Adrenal gland (tissue), 5 donors: ENCODE measurements at regions not wholly inside any gene's neighbourhood (a gene's known extent, or its start where the extent isn't known, plus 50 kb on each side); places are given as distances from the start of the nearest gene placed in this dataset.

Experiments used
- CTCF ChIP-seq, 6 experiments: fragments of 450-650 bp in 4 of 6; fragments of 200-600 bp in 2 of 6; sonication (generic) in 1 of 6; IDR thresholded peaks; 1 replicate in 5 of 6; 2 replicates in 1 of 6; pipeline versions ENCODE4 v1.5.1 to v1.8.0; 2016 to 2021; ENCODE audit warnings: antibody characterized with exemption in 6 of 6, mild to moderate bottlenecking in 2 of 6, moderate library complexity in 1 of 6
- POLR2A ChIP-seq, 2 donors: fragments of 450-650 bp; IDR thresholded peaks; one replicate each; pipeline ENCODE4 v1.6.1; 2017; ENCODE audit warnings: antibody characterized with exemption in 2 of 2, mild to moderate bottlenecking in 2 of 2, moderate library complexity in 1 of 2
- donor health status: DM: no; HTN: no; CAD: no.

- TF ChIP-seq CTCF (IDR thresholded peaks at IDR 0.05) (no peak), POLR2A (IDR thresholded peaks at IDR 0.05) (no peak)
Measured at GRCh38 chr2:125106710-125107109, 1081.6 kb downstream of the CNTNAP5 start.
